ENCODE measurements at regions not wholly inside any gene's neighbourhood (a gene's known extent, or its start where the extent isn't known, plus 50 kb on each side); places are given as distances from the start of the nearest gene placed in this dataset.

DNA sequence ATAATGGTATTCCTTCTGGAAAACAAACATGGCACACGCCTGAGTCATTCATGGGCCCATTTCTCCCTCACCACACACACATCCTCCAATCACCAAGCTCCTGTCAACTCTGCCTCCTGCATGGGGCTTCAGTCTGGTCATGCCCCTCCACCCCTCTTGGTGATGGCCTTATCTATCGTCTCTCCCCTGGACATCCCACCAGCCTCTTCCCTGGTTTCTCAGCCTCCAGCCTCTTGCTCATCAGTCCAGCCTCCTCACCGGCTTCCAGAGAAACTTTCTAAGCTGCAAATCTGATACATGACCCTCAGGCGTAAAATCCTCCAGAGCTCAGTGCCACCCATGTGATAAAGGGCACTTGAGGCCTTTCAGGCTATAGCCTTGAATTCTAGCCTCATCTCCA lies 243.9 kb downstream of the FOXD2 start:
- TF ChIP-seq, protein P1, sequence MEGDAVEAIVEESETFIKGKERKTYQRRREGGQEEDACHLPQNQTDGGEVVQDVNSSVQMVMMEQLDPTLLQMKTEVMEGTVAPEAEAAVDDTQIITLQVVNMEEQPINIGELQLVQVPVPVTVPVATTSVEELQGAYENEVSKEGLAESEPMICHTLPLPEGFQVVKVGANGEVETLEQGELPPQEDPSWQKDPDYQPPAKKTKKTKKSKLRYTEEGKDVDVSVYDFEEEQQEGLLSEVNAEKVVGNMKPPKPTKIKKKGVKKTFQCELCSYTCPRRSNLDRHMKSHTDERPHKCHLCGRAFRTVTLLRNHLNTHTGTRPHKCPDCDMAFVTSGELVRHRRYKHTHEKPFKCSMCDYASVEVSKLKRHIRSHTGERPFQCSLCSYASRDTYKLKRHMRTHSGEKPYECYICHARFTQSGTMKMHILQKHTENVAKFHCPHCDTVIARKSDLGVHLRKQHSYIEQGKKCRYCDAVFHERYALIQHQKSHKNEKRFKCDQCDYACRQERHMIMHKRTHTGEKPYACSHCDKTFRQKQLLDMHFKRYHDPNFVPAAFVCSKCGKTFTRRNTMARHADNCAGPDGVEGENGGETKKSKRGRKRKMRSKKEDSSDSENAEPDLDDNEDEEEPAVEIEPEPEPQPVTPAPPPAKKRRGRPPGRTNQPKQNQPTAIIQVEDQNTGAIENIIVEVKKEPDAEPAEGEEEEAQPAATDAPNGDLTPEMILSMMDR (IDR thresholded peaks at IDR 0.05): no peak
- DNase-seq (ENCODE audit: low spot score): no peak
- H3K4me3 Mint-ChIP-seq (ENCODE audit: unreplicated experiment): no peak overlapping the region
- no peaks in the 10 kb centered on the region for H3K36me3 Mint-ChIP-seq (ENCODE audit: low read depth)
- H3K27me3 Mint-ChIP-seq (ENCODE audit: low read depth): peaks cover 7% of the 10 kb centered on the region
- H3K4me1 Mint-ChIP-seq (ENCODE audit: low read depth): peaks cover 55% of the 10 kb centered on the region
- no peaks in the 10 kb centered on the region for H3K9me3 Mint-ChIP-seq (ENCODE audit: low read depth)
- H3K27ac Mint-ChIP-seq (ENCODE audit: unreplicated experiment): peak overlapping the region; percentile 30

DNA sequence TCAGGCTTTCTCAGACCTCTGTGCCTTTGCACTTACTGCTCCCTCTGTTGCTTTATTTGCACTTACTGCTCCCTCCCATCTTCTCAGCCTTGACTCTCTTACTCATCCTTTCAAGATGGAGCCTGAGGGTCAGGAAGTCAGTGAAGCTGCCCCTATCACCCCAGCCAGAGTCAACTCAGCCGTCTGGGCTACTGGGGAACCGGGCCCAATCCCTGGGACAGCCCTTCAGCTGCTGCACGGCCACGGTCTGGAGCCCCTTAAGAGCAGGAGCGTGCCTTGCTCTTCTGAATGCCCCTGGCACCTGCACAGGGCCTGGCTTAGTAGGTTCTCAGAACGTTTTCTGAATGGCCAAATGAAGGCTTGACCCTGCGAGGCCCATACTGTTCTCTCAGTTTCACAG lies 244.4 kb downstream of the FOXD2 start:
- Mint-ChIP-seq H3K27ac (ENCODE audit: unreplicated experiment) (no peak overlapping the region), H3K36me3 (ENCODE audit: low read depth) (no peaks in the 10 kb centered on the region), H3K4me1 (ENCODE audit: low read depth) (peaks cover 56% of the 10 kb centered on the region), H3K27me3 (ENCODE audit: low read depth) (peaks cover 7% of the 10 kb centered on the region), H3K4me3 (ENCODE audit: unreplicated experiment) (no peak overlapping the region), H3K9me3 (ENCODE audit: low read depth) (no peaks in the 10 kb centered on the region)
- no peak for DNase-seq (ENCODE audit: low spot score)
- TF ChIP-seq, protein P1 (IDR thresholded peaks at IDR 0.05): no peak

DNA sequence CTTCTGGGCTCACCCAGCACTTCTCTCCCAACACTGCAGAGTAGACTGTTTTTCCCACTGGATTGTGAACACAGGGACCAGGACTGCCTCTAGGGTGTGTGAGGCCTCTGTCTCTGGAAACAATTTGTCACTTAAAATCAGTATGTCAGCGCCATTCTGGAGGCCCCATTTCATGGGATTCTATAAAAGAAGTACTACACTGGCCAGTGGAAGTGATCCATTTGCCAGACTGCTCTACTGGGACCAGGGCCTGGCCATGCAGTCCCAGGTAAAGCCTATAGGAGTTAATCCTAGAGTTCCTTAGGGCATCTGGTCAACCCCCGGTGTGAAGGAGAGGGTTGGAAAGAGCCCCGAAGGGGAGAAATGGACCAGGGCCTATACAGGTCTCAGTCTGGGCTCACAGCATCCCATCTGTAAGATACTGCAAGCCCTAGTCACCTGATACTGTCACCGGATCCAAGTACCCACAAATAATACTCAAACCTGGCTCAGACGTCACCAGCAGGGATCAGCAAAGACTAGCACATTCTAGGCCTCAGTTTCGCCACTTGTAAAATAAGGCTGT lies 245.0 kb downstream of the FOXD2 start:
- Mint-ChIP-seq H3K36me3 (ENCODE audit: low read depth) (no peaks in the 10 kb centered on the region), H3K4me1 (ENCODE audit: low read depth) (peaks cover 60% of the 10 kb centered on the region), H3K4me3 (ENCODE audit: unreplicated experiment) (no peak overlapping the region), H3K27me3 (ENCODE audit: low read depth) (peaks cover 7% of the 10 kb centered on the region), H3K27ac (ENCODE audit: unreplicated experiment) (no peak overlapping the region), H3K9me3 (ENCODE audit: low read depth) (no peaks in the 10 kb centered on the region)
- no peak for DNase-seq (ENCODE audit: low spot score)
- TF ChIP-seq, protein P1 (IDR thresholded peaks at IDR 0.05): no peak

DNA sequence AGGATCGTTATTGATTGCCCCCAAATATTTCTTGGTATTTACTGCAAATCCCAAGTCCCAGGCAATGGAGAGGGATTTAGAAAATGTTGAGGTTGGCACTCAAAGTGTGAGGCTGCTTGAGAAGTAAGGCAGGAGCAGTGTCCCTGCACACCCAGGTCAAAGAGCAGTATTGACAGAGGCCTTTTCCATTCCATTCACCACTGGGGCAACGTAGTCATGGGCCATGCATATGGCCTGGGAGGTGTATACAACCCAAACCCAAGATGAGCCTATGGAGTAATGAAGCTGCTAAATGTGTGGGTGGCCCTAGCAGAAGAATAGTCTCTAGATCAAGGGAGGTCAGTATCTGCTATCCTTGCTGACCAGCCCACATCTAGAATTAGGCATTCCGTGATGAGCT lies 245.6 kb downstream of the FOXD2 start:
- peaks cover 60% of the 10 kb centered on the region for H3K4me1 Mint-ChIP-seq (ENCODE audit: low read depth)
- H3K4me3 Mint-ChIP-seq (ENCODE audit: unreplicated experiment): no peak overlapping the region
- DNase-seq (ENCODE audit: low spot score): no peak
- peaks cover 8% of the 10 kb centered on the region for H3K27me3 Mint-ChIP-seq (ENCODE audit: low read depth)
- H3K9me3 Mint-ChIP-seq (ENCODE audit: low read depth): no peaks in the 10 kb centered on the region
- no peak overlapping the region for H3K27ac Mint-ChIP-seq (ENCODE audit: unreplicated experiment)
- H3K36me3 Mint-ChIP-seq (ENCODE audit: low read depth): no peaks in the 10 kb centered on the region
- TF ChIP-seq, protein P1 (IDR thresholded peaks at IDR 0.05): no peak

DNA sequence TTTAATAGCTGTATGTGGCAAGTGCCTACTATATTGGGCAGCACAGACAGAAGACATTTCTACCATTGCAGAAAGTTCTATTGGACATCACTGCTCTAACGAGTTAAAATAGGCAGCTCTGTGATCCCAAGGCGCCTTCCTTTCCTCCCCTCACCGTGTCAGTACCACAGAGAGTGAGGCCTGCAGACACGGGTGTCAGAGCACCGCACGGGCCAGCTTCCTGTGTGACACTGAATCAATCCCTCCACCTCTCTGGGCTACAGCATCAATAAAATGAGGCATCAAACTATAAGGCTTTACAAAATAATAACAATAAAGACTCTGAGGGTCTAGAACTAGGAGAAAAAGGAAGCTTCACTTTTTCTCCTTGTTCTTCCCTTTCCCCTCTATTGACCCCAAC lies 246.7 kb downstream of the FOXD2 start:
- Mint-ChIP-seq H3K9me3 (ENCODE audit: low read depth) (no peaks in the 10 kb centered on the region), H3K27me3 (ENCODE audit: low read depth) (peaks cover 10% of the 10 kb centered on the region), H3K4me1 (ENCODE audit: low read depth) (peaks cover 49% of the 10 kb centered on the region), H3K36me3 (ENCODE audit: low read depth) (no peaks in the 10 kb centered on the region), H3K27ac (ENCODE audit: unreplicated experiment) (peak overlapping the region; percentile 95), H3K4me3 (ENCODE audit: unreplicated experiment) (no peak overlapping the region)
- TF ChIP-seq, protein P1 (IDR thresholded peaks at IDR 0.05): no peak
- DNase-seq (ENCODE audit: low spot score): no peak

Measured in chondrocyte (in vitro differentiated cells).